ENCODE measurements at regions not wholly inside any gene's neighbourhood (a gene's known extent, or its start where the extent isn't known, plus 50 kb on each side); places are given as distances from the start of the nearest gene placed in this dataset.

DNA sequence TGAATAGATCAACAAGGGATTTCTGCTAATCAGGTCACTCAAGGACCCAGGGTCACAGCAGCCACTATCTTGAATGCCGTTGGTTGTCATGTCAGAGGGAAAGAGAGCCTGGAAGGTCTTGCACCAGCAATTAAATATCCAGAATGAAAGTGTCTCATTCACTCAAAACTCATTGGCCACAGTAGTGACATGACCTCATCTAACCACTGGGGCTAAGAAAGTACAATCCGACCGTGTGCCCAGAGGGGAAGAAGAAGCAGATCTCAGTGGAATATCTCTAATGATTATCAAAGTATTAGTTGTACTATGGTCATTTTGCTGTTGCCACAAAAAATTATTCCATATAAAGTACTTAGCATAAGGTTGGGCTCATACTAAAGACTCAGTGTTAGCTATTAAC lies 210.0 kb downstream of the QDPR start:
- Histone ChIP-seq H4K20me1 (ENCODE audit: control insufficient read depth, insufficient read depth) (no peaks in the 10 kb centered on the region), H3K4me3 (no peak overlapping the region), H3K36me3 (ENCODE audit: control insufficient read depth in 2 of 2, insufficient read depth in 2 of 2, low read length in 1 of 2) (no peaks in the 10 kb centered on the region), H3K4me1 (ENCODE audit: control insufficient read depth, insufficient read depth, low read length) (no peaks in the 10 kb centered on the region), H3K9ac (ENCODE audit: control insufficient read depth, insufficient read depth, low read length) (no peak overlapping the region), H3K27me3 (replicated peaks in 1 of 2; ENCODE audit: control insufficient read depth in 2 of 2, insufficient read depth in 2 of 2, low read length in 1 of 2) (no peaks in the 10 kb centered on the region), H2AFZ (ENCODE audit: control insufficient read depth, low read depth, low read length) (no peak overlapping the region), H3K4me2 (ENCODE audit: control insufficient read depth, insufficient read depth) (no peak overlapping the region), H3K9me3 (replicated peaks; ENCODE audit: control insufficient read depth, insufficient read depth, low read length) (no peaks in the 10 kb centered on the region), H3K27ac (ENCODE audit: control insufficient read depth, insufficient read depth) (no peak overlapping the region), H3K79me2 (ENCODE audit: control insufficient read depth, insufficient read depth, low read length) (no peaks in the 10 kb centered on the region)
- ATAC-seq (no peak; the same call in 2 of the 3 replicates), FAIRE-seq (no peak), DNase-seq (ENCODE audit: low read depth, low spot score) (no peak)
- intact Hi-C loops (cut with micrococcal nuclease; ENCODE audit: unreplicated experiment) (no loop called here), in situ Hi-C loops (cut with MboI) (no loop called here)
- POLR2A ChIA-PET = no interaction called here
- no peak for TF ChIP-seq POLR2AphosphoS5 (IDR thresholded peaks at IDR 0.05; ENCODE audit: low read length)
- no peak for TF ChIP-seq MTA3 (IDR thresholded peaks at IDR 0.05; ENCODE audit: borderline replicate concordance, low read length)
- no peak for TF ChIP-seq ZNF207 (IDR thresholded peaks at IDR 0.05; ENCODE audit: borderline replicate concordance)
- TF ChIP-seq DPF2 (IDR thresholded peaks at IDR 0.05) = no peak
- TF ChIP-seq ZBED1 (IDR thresholded peaks at IDR 0.05; ENCODE audit: borderline replicate concordance) = no peak
- no peak for TF ChIP-seq FOS (IDR thresholded peaks at IDR 0.05; ENCODE audit: borderline replicate concordance, extremely low read depth, insufficient read length)
- no peak for TF ChIP-seq POLR2A (IDR thresholded peaks at IDR 0.05; ENCODE audit: low read depth, low read length)
- no peak for TF ChIP-seq MYC (IDR thresholded peaks at IDR 0.05; ENCODE audit: insufficient read depth, insufficient read length, insufficient replicate concordance, low read length, severe bottlenecking)
- TF ChIP-seq GATAD2B (conservative IDR thresholded peaks at IDR 0.05; ENCODE audit: low read depth) = no peak
- TF ChIP-seq LARP7 (IDR thresholded peaks at IDR 0.05) = no peak
- TF ChIP-seq SMAD5 (IDR thresholded peaks at IDR 0.05; ENCODE audit: low read depth) = no peak
- no peak for TF ChIP-seq SP1 (IDR thresholded peaks at IDR 0.05; ENCODE audit: low read depth, low read length)
- TF ChIP-seq NFXL1 (IDR thresholded peaks at IDR 0.05; ENCODE audit: borderline replicate concordance) = no peak
- TF ChIP-seq, protein P1, sequence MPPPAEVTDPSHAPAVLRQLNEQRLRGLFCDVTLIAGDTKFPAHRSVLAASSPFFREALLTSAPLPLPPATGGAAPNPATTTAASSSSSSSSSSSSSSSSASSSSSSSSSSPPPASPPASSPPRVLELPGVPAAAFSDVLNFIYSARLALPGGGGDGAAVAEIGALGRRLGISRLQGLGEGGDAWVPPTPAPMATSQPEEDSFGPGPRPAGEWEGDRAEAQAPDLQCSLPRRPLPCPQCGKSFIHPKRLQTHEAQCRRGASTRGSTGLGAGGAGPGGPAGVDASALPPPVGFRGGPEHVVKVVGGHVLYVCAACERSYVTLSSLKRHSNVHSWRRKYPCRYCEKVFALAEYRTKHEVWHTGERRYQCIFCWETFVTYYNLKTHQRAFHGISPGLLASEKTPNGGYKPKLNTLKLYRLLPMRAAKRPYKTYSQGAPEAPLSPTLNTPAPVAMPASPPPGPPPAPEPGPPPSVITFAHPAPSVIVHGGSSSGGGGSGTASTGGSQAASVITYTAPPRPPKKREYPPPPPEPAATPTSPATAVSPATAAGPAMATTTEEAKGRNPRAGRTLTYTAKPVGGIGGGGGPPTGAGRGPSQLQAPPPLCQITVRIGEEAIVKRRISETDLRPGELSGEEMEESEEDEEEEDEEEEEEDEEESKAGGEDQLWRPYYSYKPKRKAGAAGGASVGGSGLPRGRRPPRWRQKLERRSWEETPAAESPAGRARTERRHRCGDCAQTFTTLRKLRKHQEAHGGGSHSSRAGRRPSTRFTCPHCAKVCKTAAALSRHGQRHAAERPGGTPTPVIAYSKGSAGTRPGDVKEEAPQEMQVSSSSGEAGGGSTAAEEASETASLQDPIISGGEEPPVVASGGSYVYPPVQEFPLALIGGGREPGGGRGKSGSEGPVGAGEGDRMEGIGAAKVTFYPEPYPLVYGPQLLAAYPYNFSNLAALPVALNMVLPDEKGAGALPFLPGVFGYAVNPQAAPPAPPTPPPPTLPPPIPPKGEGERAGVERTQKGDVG (CRISPR knock-in tag; IDR thresholded peaks at IDR 0.05) = no peak
- TF ChIP-seq, protein P2, sequence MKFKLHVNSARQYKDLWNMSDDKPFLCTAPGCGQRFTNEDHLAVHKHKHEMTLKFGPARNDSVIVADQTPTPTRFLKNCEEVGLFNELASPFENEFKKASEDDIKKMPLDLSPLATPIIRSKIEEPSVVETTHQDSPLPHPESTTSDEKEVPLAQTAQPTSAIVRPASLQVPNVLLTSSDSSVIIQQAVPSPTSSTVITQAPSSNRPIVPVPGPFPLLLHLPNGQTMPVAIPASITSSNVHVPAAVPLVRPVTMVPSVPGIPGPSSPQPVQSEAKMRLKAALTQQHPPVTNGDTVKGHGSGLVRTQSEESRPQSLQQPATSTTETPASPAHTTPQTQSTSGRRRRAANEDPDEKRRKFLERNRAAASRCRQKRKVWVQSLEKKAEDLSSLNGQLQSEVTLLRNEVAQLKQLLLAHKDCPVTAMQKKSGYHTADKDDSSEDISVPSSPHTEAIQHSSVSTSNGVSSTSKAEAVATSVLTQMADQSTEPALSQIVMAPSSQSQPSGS (IDR thresholded peaks at IDR 0.05; ENCODE audit: low read length) = no peak
- TF ChIP-seq HCFC1 (IDR thresholded peaks at IDR 0.05; ENCODE audit: low read length) = no peak
- TF ChIP-seq SREBF1 (IDR thresholded peaks at IDR 0.05; ENCODE audit: low read length) = no peak
- TF ChIP-seq, protein P3, sequence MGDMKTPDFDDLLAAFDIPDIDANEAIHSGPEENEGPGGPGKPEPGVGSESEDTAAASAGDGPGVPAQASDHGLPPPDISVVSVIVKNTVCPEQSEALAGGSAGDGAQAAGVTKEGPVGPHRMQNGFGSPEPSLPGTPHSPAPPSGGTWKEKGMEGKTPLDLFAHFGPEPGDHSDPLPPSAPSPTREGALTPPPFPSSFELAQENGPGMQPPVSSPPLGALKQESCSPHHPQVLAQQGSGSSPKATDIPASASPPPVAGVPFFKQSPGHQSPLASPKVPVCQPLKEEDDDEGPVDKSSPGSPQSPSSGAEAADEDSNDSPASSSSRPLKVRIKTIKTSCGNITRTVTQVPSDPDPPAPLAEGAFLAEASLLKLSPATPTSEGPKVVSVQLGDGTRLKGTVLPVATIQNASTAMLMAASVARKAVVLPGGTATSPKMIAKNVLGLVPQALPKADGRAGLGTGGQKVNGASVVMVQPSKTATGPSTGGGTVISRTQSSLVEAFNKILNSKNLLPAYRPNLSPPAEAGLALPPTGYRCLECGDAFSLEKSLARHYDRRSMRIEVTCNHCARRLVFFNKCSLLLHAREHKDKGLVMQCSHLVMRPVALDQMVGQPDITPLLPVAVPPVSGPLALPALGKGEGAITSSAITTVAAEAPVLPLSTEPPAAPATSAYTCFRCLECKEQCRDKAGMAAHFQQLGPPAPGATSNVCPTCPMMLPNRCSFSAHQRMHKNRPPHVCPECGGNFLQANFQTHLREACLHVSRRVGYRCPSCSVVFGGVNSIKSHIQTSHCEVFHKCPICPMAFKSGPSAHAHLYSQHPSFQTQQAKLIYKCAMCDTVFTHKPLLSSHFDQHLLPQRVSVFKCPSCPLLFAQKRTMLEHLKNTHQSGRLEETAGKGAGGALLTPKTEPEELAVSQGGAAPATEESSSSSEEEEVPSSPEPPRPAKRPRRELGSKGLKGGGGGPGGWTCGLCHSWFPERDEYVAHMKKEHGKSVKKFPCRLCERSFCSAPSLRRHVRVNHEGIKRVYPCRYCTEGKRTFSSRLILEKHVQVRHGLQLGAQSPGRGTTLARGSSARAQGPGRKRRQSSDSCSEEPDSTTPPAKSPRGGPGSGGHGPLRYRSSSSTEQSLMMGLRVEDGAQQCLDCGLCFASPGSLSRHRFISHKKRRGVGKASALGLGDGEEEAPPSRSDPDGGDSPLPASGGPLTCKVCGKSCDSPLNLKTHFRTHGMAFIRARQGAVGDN (IDR thresholded peaks at IDR 0.05) = no peak
- no TSS peak for BruUV-seq (replicated peaks)
- SMC1A ChIA-PET (ENCODE audit: uncharacterized antibody, unreplicated experiment) = no interaction called here
- CTCF ChIA-PET = no interaction called here
- RAD21 ChIA-PET (ENCODE audit: unreplicated experiment) = no interaction called here
- WGBS (ENCODE audit: insufficient coverage, insufficient replicate concordance, low lambda C conversion rate, missing lambda C conversion rate) = 13% methylated on average over 3 of the region's 3 CpGs
